HG03442 (cell line): ENCODE measurements at regions not wholly inside any gene's neighbourhood (a gene's known extent, or its start where the extent isn't known, plus 50 kb on each side); places are given as distances from the start of the nearest gene placed in this dataset.

Experiments
- ATAC-seq: cut with Tn5 transposase; IDR thresholded peaks from one replicate; pipeline ENCODE4 v1.9.1; 2021; ENCODE audit warnings: mild to moderate bottlenecking, moderate library complexity; ENCODE audit not compliant: unreplicated experiment

- ATAC-seq, result no peak
These were observed 303.0 kb upstream of the AJAP1 start for GRCh38 chr1:4351453-4351852.

- no peak for ATAC-seq
These were observed 301.1 kb upstream of the AJAP1 start for GRCh38 chr1:4353090-4353856.

- ATAC-seq, result no peak
These were observed 298.6 kb upstream of the AJAP1 start for GRCh38 chr1:4355839-4356238.

- ATAC-seq, result no peak
These were observed 291.9 kb upstream of the AJAP1 start for GRCh38 chr1:4362314-4363044.

- no peak for ATAC-seq
These were observed 288.3 kb upstream of the AJAP1 start for GRCh38 chr1:4366091-4366490.

- no peak for ATAC-seq
These were observed 287.1 kb upstream of the AJAP1 start for GRCh38 chr1:4367230-4367777.

- no peak for ATAC-seq
These were observed 285.1 kb upstream of the AJAP1 start for GRCh38 chr1:4369335-4369734.

GRCh38 chr1:4371849-4372248 is 282.6 kb upstream of the AJAP1 start:
- ATAC-seq, result no peak

- ATAC-seq, result no peak
These were observed 278.6 kb upstream of the AJAP1 start for GRCh38 chr1:4375812-4376211.

GRCh38 chr1:4379451-4380175 is 274.8 kb upstream of the AJAP1 start:
- ATAC-seq, result no peak

GRCh38 chr1:4380564-4381168 is 273.7 kb upstream of the AJAP1 start:
- ATAC-seq, result no peak

GRCh38 chr1:4393191-4393590 is 261.2 kb upstream of the AJAP1 start:
- ATAC-seq, result no peak

- ATAC-seq, result no peak
These were observed 260.0 kb upstream of the AJAP1 start for GRCh38 chr1:4394366-4394765.

GRCh38 chr1:4395158-4395557 is 259.3 kb upstream of the AJAP1 start:
- ATAC-seq, result no peak

GRCh38 chr1:4395676-4396075 is 258.7 kb upstream of the AJAP1 start:
- no peak for ATAC-seq

GRCh38 chr1:4396551-4396950 is 257.9 kb upstream of the AJAP1 start:
- ATAC-seq, result no peak

GRCh38 chr1:4397196-4397595 is 257.2 kb upstream of the AJAP1 start:
- ATAC-seq, result no peak

GRCh38 chr1:4402032-4402431 is 252.4 kb upstream of the AJAP1 start:
- no peak for ATAC-seq

GRCh38 chr1:4404854-4405590 is 249.4 kb upstream of the AJAP1 start:
- no peak for ATAC-seq

- no peak for ATAC-seq
These were observed 246.6 kb upstream of the AJAP1 start for GRCh38 chr1:4407851-4408250.
